H1 (cell line): ENCODE measurements at regions not wholly inside any gene's neighbourhood (a gene's known extent, or its start where the extent isn't known, plus 50 kb on each side); places are given as distances from the start of the nearest gene placed in this dataset.

Source experiments
- ASH2L ChIP-seq: fragments of 200-600, 300-600 bp; sonication (generic); IDR thresholded peaks from one replicate; pipeline ENCODE4 v1.7.1; 2017; ENCODE audit warnings: low read length
- SUZ12 ChIP-seq: fragments of 200-600 bp; sonication (generic); IDR thresholded peaks from 2 replicates; pipeline ENCODE4 v1.6.1; 2012; ENCODE audit warnings: mild to moderate bottlenecking, inconsistent platforms, low read length, moderate library complexity, mixed read lengths

DNA sequence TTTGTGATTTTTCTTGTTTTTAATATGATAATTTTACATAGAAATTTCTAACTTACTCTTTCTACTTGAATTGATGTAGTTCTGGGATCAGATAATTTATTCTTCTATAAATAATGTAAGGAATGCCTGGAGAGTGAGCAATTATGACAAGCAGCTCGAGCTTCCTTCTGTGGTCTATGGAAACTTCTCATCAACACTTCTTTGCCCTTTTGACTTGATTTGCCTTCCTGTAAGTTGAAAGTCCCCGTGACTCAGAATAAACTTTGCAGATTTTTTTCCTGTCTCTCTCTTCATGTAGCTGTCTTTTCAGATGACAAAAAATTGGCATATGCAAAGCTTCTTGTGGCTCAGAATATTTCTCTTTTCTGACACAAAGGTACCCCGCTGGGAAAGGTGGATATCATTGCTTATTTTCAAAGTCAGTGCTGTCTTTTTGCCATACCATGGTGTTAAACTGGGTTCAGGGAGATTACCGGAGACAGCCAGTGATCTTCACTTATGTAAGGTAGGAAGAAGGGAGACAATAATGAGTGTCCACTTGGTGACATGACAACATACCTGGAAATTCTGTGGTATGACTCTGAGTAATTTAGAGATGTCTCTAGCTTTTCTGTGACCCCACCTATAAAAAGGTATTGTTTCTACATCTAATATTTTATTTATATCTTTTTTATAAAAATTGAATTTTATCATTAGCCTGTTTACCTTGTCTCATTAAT is 278.6 kb upstream of the GNPDA2 start:
- no peak for TF ChIP-seq ASH2L
- TF ChIP-seq SUZ12 = no peak
